Suprapubic skin (tissue), 3 donors: ENCODE measurements at regions not wholly inside any gene's neighbourhood (a gene's known extent, or its start where the extent isn't known, plus 50 kb on each side); places are given as distances from the start of the nearest gene placed in this dataset.

Experiments
- CTCF ChIP-seq, 2 donors: fragments of 200-600 bp in 1 of 2; fragments of 450-650 bp in 1 of 2; sonication (generic) in 1 of 2; IDR thresholded peaks; one replicate each; pipeline ENCODE4 v1.5.1; 2016 to 2019; ENCODE audit warnings: antibody characterized with exemption in 2 of 2, mild to moderate bottlenecking in 1 of 2, moderate library complexity in 1 of 2
- POLR2A ChIP-seq, 2 donors: fragments of 450-650 bp; IDR thresholded peaks; one replicate each; pipeline ENCODE4 v1.6.1; 2017; ENCODE audit warnings: antibody characterized with exemption in 2 of 2, mild to moderate bottlenecking in 2 of 2, moderate library complexity in 2 of 2

GRCh38 chr20:10936786-10937185, 263.0 kb upstream of the JAG1 start:
- TF ChIP-seq CTCF (IDR thresholded peaks at IDR 0.05) (no peak), POLR2A (IDR thresholded peaks at IDR 0.05) (no peak)
